ENCODE measurements at regions not wholly inside any gene's neighbourhood (a gene's known extent, or its start where the extent isn't known, plus 50 kb on each side); places are given as distances from the start of the nearest gene placed in this dataset.

- Histone ChIP-seq H3K36me3 (ENCODE audit: control insufficient read depth in 2 of 4, insufficient read depth in 4 of 4, low read length in 3 of 4) (no peaks in the 10 kb centered on the region), H3K4me3 (ENCODE audit: extremely low read depth in 1 of 4, insufficient read depth in 2 of 4, low read depth in 3 of 4, low read length in 4 of 4) (no peak overlapping the region), H3K56ac (replicated peaks; ENCODE audit: insufficient read length, low read depth, low read length) (no peak overlapping the region), H4K91ac (replicated peaks; ENCODE audit: insufficient read length, low read length) (no peak overlapping the region), H2AFZ (ENCODE audit: low read length) (no peak overlapping the region), H2BK15ac (ENCODE audit: low read length) (no peak overlapping the region), H3K4me2 (ENCODE audit: insufficient read depth in 1 of 2, low read depth in 2 of 2, low read length in 2 of 2) (no peak overlapping the region), H3K9me3 (ENCODE audit: insufficient read depth in 2 of 2, low read depth in 1 of 2, low read length in 1 of 2) (peaks cover 0 to 6% of the 10 kb centered on the region in 2 experiments; a peak in 3 of 4 replicates), H2BK20ac (ENCODE audit: low read length) (no peak overlapping the region), H4K5ac (ENCODE audit: insufficient read length, low read depth, low read length) (no peak overlapping the region), H3K27ac (ENCODE audit: low read depth, low read length) (no peak overlapping the region), H2AK5ac (ENCODE audit: low read depth, low read length) (no peak overlapping the region), H3K23ac (ENCODE audit: insufficient read length) (no peak overlapping the region), H4K20me1 (replicated peaks in 1 of 2; ENCODE audit: control insufficient read depth in 1 of 2, insufficient read depth in 2 of 2, low read length in 2 of 2) (no peaks in the 10 kb centered on the region), H4K8ac (ENCODE audit: extremely low read depth, insufficient read depth, low read length) (no peak overlapping the region), H3K79me1 (ENCODE audit: low read depth, low read length) (no peaks in the 10 kb centered on the region), H3K9ac (replicated peaks in 1 of 4; ENCODE audit: extremely low read depth in 1 of 4, low read depth in 3 of 4, low read length in 3 of 4) (no peak overlapping the region), H3K23me2 (ENCODE audit: low read depth, low read length) (no peaks in the 10 kb centered on the region), H3K27me3 (replicated peaks in 1 of 4; ENCODE audit: control insufficient read depth in 3 of 4, extremely low read depth in 1 of 4, insufficient read depth in 3 of 4, low read length in 3 of 4) (no peaks in the 10 kb centered on the region), H3K18ac (ENCODE audit: extremely low read depth, low read length) (no peak overlapping the region), H3K14ac (ENCODE audit: insufficient read length) (no peak overlapping the region), H3K79me2 (ENCODE audit: control insufficient read depth in 1 of 2, insufficient read depth in 2 of 2, low read length in 2 of 2) (no peaks in the 10 kb centered on the region), H2BK12ac (ENCODE audit: low read depth, low read length) (no peak overlapping the region), H2BK120ac (replicated peaks; ENCODE audit: low read depth, low read length) (no peak overlapping the region), H3K4me1 (replicated peaks in 1 of 4; ENCODE audit: control insufficient read depth in 3 of 4, insufficient read depth in 4 of 4, low read length in 3 of 4) (no peaks in the 10 kb centered on the region), H2BK5ac (ENCODE audit: low read depth, low read length) (no peak overlapping the region), H3K4ac (replicated peaks; ENCODE audit: insufficient read length, low read depth, low read length) (no peak overlapping the region)
- no peak for FAIRE-seq
- ChIA-PET CTCF (ENCODE audit: partially characterized antibody) (no interaction called here), POLR2A (ENCODE audit: partially characterized antibody) (no interaction called here)
- TF ChIP-seq CBX5 (IDR thresholded peaks at IDR 0.05; ENCODE audit: low read depth, low read length), result no peak
- no peak for TF ChIP-seq GTF2F1 (IDR thresholded peaks at IDR 0.05; ENCODE audit: borderline replicate concordance, low read depth, low read length)
- TF ChIP-seq RXRA (IDR thresholded peaks at IDR 0.05; ENCODE audit: insufficient read depth, low read depth, low read length), result no peak
- WGBS, 2 experiments (ENCODE audit: extremely low coverage in 1 of 2, insufficient coverage in 1 of 2, insufficient read length in 1 of 2, insufficient replicate concordance in 2 of 2, low coverage in 1 of 2, low lambda C conversion rate in 2 of 2, missing lambda C conversion rate in 1 of 2), result 85% methylated on average over 1 of the region's 1 CpG; no CpG with 5 or more reads in 1 of the 2 experiments
- no peak for DNase-seq (ENCODE audit: low read depth in 1 of 2, low spot score in 2 of 2)
These were observed 301.0 kb downstream of the TBC1D4 start for GRCh38 chr13:75180805-75181455.
